Hypothalamus (tissue), 51 donors: ENCODE measurements at regions not wholly inside any gene's neighbourhood (a gene's known extent, or its start where the extent isn't known, plus 50 kb on each side); places are given as distances from the start of the nearest gene placed in this dataset.
"Not testable (repeated sequence)": the region's sequence is repeated elsewhere in the genome, so short reads cannot be mapped to it uniquely, and the experiment has no call there.

Experiments used
- DNase-seq, 51 donors: peaks; one replicate each; lab custom pipeline; 2025; lab: John Stamatoyannopoulos, UW

GRCh38 chr6:133099573-133099972 is 141.6 kb upstream of the EYA4 start:
- DNase-seq = no peak

- no peak for DNase-seq
Measured at GRCh38 chr6:133100865-133101264, 140.3 kb upstream of the EYA4 start.

GRCh38 chr6:133101790-133102189 is 139.4 kb upstream of the EYA4 start:
- DNase-seq = no peak

- DNase-seq = no peak
Measured at GRCh38 chr6:133106934-133107333, 134.2 kb upstream of the EYA4 start.

- DNase-seq = no peak
Measured at GRCh38 chr6:133108419-133108818, 132.7 kb upstream of the EYA4 start.

GRCh38 chr6:133114973-133115372 is 126.2 kb upstream of the EYA4 start:
- no peak for DNase-seq

GRCh38 chr6:133115946-133116345 is 125.2 kb upstream of the EYA4 start:
- DNase-seq = no peak

- no peak for DNase-seq
Measured at GRCh38 chr6:133128191-133128590, 113.0 kb upstream of the EYA4 start.

GRCh38 chr6:133129556-133129955 is 111.6 kb upstream of the EYA4 start:
- DNase-seq = no peak

GRCh38 chr6:133130863-133131262 is 110.3 kb upstream of the EYA4 start:
- DNase-seq = peak in 3 of 51 donors; percentile 6 to 51 (median 7)

GRCh38 chr6:133131621-133132465 is 109.3 kb upstream of the EYA4 start:
- no peak for DNase-seq

GRCh38 chr6:133132466-133132971 is 108.6 kb upstream of the EYA4 start:
- no peak for DNase-seq

- no peak for DNase-seq
Measured at GRCh38 chr6:133136177-133136880, 104.8 kb upstream of the EYA4 start.

- DNase-seq = not testable (repeated sequence)
Measured at GRCh38 chr6:133147470-133148184, 93.5 kb upstream of the EYA4 start.

- no peak for DNase-seq
Measured at GRCh38 chr6:133156689-133157088, 84.5 kb upstream of the EYA4 start.

- no peak for DNase-seq
Measured at GRCh38 chr6:133157995-133158394, 83.2 kb upstream of the EYA4 start.

- no peak for DNase-seq
Measured at GRCh38 chr6:133159255-133159795, 81.8 kb upstream of the EYA4 start.

GRCh38 chr6:133160536-133160935 is 80.6 kb upstream of the EYA4 start:
- no peak for DNase-seq

- no peak for DNase-seq
Measured at GRCh38 chr6:133165235-133165634, 75.9 kb upstream of the EYA4 start.

GRCh38 chr6:133166766-133167165 is 74.4 kb upstream of the EYA4 start:
- DNase-seq = no peak

- no peak for DNase-seq
Measured at GRCh38 chr6:133169901-133170300, 71.3 kb upstream of the EYA4 start.
